ENCODE measurements at regions not wholly inside any gene's neighbourhood (a gene's known extent, or its start where the extent isn't known, plus 50 kb on each side); places are given as distances from the start of the nearest gene placed in this dataset.

- Histone ChIP-seq H3K27me3 (ENCODE audit: control insufficient read depth, insufficient read depth) (no peaks in the 10 kb centered on the region), H3K9me3 (ENCODE audit: control insufficient read depth, low read length) (no peaks in the 10 kb centered on the region), H3K4me1 (ENCODE audit: control insufficient read depth, insufficient read depth, low read length) (no peaks in the 10 kb centered on the region), H3K4me3 (ENCODE audit: low read length) (no peak overlapping the region), H3K27ac (ENCODE audit: low read length) (no peak overlapping the region)
- intact Hi-C loops (cut with DNase I): no loop called here
- no peak for ATAC-seq
- no peak for DNase-seq
- WGBS: 63% methylated on average over 2 of the region's 2 CpGs
Observed at GRCh38 chr10:36265741-36266140, 623.6 kb upstream of the FZD8 start.

GRCh38 chr10:36263871-36264270 lies 621.8 kb upstream of the FZD8 start:
- 79% methylated on average over 3 of the region's 3 CpGs for WGBS
- H3K27me3 ChIP-seq (ENCODE audit: control insufficient read depth, insufficient read depth): no peaks in the 10 kb centered on the region
- H3K4me3 ChIP-seq (ENCODE audit: low read length): no peak overlapping the region
- no peaks in the 10 kb centered on the region for H3K4me1 ChIP-seq (ENCODE audit: control insufficient read depth, insufficient read depth, low read length)
- ATAC-seq: no peak
- no peak for DNase-seq
- H3K9me3 ChIP-seq (ENCODE audit: control insufficient read depth, low read length): no peaks in the 10 kb centered on the region
- H3K27ac ChIP-seq (ENCODE audit: low read length): no peak overlapping the region
- intact Hi-C loops (cut with DNase I): no loop called here

- no peak overlapping the region for H3K27ac ChIP-seq (ENCODE audit: low read length)
- no peaks in the 10 kb centered on the region for H3K27me3 ChIP-seq (ENCODE audit: control insufficient read depth, insufficient read depth)
- H3K4me1 ChIP-seq (ENCODE audit: control insufficient read depth, insufficient read depth, low read length): no peaks in the 10 kb centered on the region
- H3K9me3 ChIP-seq (ENCODE audit: control insufficient read depth, low read length): no peaks in the 10 kb centered on the region
- DNase-seq (no peak), ATAC-seq (peak; percentile 42 to 43)
- no peak overlapping the region for H3K4me3 ChIP-seq (ENCODE audit: low read length)
- intact Hi-C loops (cut with DNase I): no loop called here
- WGBS: 60% methylated on average over 2 of the region's 2 CpGs
Observed at GRCh38 chr10:36256948-36257356, 614.9 kb upstream of the FZD8 start.

- no peak overlapping the region for H3K27ac ChIP-seq (ENCODE audit: low read length)
- DNase-seq (no peak), ATAC-seq (peak; percentile 37 to 52)
- H3K4me1 ChIP-seq (ENCODE audit: control insufficient read depth, insufficient read depth, low read length): no peaks in the 10 kb centered on the region
- H3K4me3 ChIP-seq (ENCODE audit: low read length): no peak overlapping the region
- H3K27me3 ChIP-seq (ENCODE audit: control insufficient read depth, insufficient read depth): no peaks in the 10 kb centered on the region
- intact Hi-C loops (cut with DNase I): no loop called here
- WGBS: 46% methylated on average over 2 of the region's 2 CpGs
- H3K9me3 ChIP-seq (ENCODE audit: control insufficient read depth, low read length): no peaks in the 10 kb centered on the region
Observed at GRCh38 chr10:36256166-36256565, 614.1 kb upstream of the FZD8 start.

- Histone ChIP-seq H3K27ac (ENCODE audit: low read length) (no peak overlapping the region), H3K4me3 (ENCODE audit: low read length) (no peak overlapping the region), H3K9me3 (ENCODE audit: control insufficient read depth, low read length) (no peaks in the 10 kb centered on the region), H3K27me3 (ENCODE audit: control insufficient read depth, insufficient read depth) (no peaks in the 10 kb centered on the region), H3K4me1 (ENCODE audit: control insufficient read depth, insufficient read depth, low read length) (no peaks in the 10 kb centered on the region)
- intact Hi-C loops (cut with DNase I): no loop called here
- WGBS: 30% methylated on average over 3 of the region's 3 CpGs
- peak; percentile 71 to 91 (median 75) for DNase-seq
- ATAC-seq: peak in 1 of 2 donors; percentile 59
Observed at GRCh38 chr10:36254199-36254598, 612.1 kb upstream of the FZD8 start.

- H3K27me3 ChIP-seq (ENCODE audit: control insufficient read depth, insufficient read depth): no peaks in the 10 kb centered on the region
- no peaks in the 10 kb centered on the region for H3K9me3 ChIP-seq (ENCODE audit: control insufficient read depth, low read length)
- 91% methylated on average over 3 of the region's 3 CpGs for WGBS
- ATAC-seq (no peak), DNase-seq (no peak)
- H3K4me1 ChIP-seq (ENCODE audit: control insufficient read depth, insufficient read depth, low read length): no peaks in the 10 kb centered on the region
- H3K27ac ChIP-seq (ENCODE audit: low read length): no peak overlapping the region
- intact Hi-C loops (cut with DNase I): no loop called here
- no peak overlapping the region for H3K4me3 ChIP-seq (ENCODE audit: low read length)
Observed at GRCh38 chr10:36253731-36254130, 611.6 kb upstream of the FZD8 start.

- no peak for DNase-seq
- H3K4me1 ChIP-seq (ENCODE audit: control insufficient read depth, insufficient read depth, low read length): no peaks in the 10 kb centered on the region
- H3K9me3 ChIP-seq (ENCODE audit: control insufficient read depth, low read length): no peaks in the 10 kb centered on the region
- no peak overlapping the region for H3K4me3 ChIP-seq (ENCODE audit: low read length)
- 67% methylated on average over 4 of the region's 4 CpGs for WGBS
- intact Hi-C loops (cut with DNase I): no loop called here
- no peak overlapping the region for H3K27ac ChIP-seq (ENCODE audit: low read length)
- no peak for ATAC-seq
- no peaks in the 10 kb centered on the region for H3K27me3 ChIP-seq (ENCODE audit: control insufficient read depth, insufficient read depth)
Observed at GRCh38 chr10:36251068-36251467, 609.0 kb upstream of the FZD8 start.

- no peaks in the 10 kb centered on the region for H3K4me1 ChIP-seq (ENCODE audit: control insufficient read depth, insufficient read depth, low read length)
- no peak overlapping the region for H3K4me3 ChIP-seq (ENCODE audit: low read length)
- intact Hi-C loops (cut with DNase I): no loop called here
- DNase-seq: no peak
- H3K27ac ChIP-seq (ENCODE audit: low read length): no peak overlapping the region
- no peaks in the 10 kb centered on the region for H3K27me3 ChIP-seq (ENCODE audit: control insufficient read depth, insufficient read depth)
- WGBS: 85% methylated on average over 5 of the region's 5 CpGs
- ATAC-seq: no peak
- no peaks in the 10 kb centered on the region for H3K9me3 ChIP-seq (ENCODE audit: control insufficient read depth, low read length)
Observed at GRCh38 chr10:36248304-36248981, 606.3 kb upstream of the FZD8 start.

- no peaks in the 10 kb centered on the region for H3K27me3 ChIP-seq (ENCODE audit: control insufficient read depth, insufficient read depth)
- DNase-seq (no peak), ATAC-seq (no peak)
- 82% methylated on average over 2 of the region's 2 CpGs for WGBS
- intact Hi-C loops (cut with DNase I): no loop called here
- H3K4me1 ChIP-seq (ENCODE audit: control insufficient read depth, insufficient read depth, low read length): no peaks in the 10 kb centered on the region
- no peak overlapping the region for H3K4me3 ChIP-seq (ENCODE audit: low read length)
- no peak overlapping the region for H3K27ac ChIP-seq (ENCODE audit: low read length)
- no peaks in the 10 kb centered on the region for H3K9me3 ChIP-seq (ENCODE audit: control insufficient read depth, low read length)
Observed at GRCh38 chr10:36247478-36247877, 605.4 kb upstream of the FZD8 start.

GRCh38 chr10:36236931-36237330 lies 594.8 kb upstream of the FZD8 start:
- Histone ChIP-seq H3K9me3 (ENCODE audit: control insufficient read depth, low read length) (no peaks in the 10 kb centered on the region), H3K27ac (ENCODE audit: low read length) (no peak overlapping the region), H3K4me3 (ENCODE audit: low read length) (no peak overlapping the region), H3K4me1 (ENCODE audit: control insufficient read depth, insufficient read depth, low read length) (no peaks in the 10 kb centered on the region), H3K27me3 (ENCODE audit: control insufficient read depth, insufficient read depth) (no peaks in the 10 kb centered on the region)
- intact Hi-C loops (cut with DNase I): no loop called here
- ATAC-seq (no peak), DNase-seq (no peak)
- WGBS: 89% methylated on average over 2 of the region's 2 CpGs

GRCh38 chr10:36236341-36236740 lies 594.2 kb upstream of the FZD8 start:
- Histone ChIP-seq H3K27ac (ENCODE audit: low read length) (no peak overlapping the region), H3K4me3 (ENCODE audit: low read length) (no peak overlapping the region), H3K4me1 (ENCODE audit: control insufficient read depth, insufficient read depth, low read length) (no peaks in the 10 kb centered on the region), H3K27me3 (ENCODE audit: control insufficient read depth, insufficient read depth) (no peaks in the 10 kb centered on the region), H3K9me3 (ENCODE audit: control insufficient read depth, low read length) (no peaks in the 10 kb centered on the region)
- WGBS: 54% methylated on average over 1 of the region's 1 CpG
- ATAC-seq (no peak), DNase-seq (no peak)
- intact Hi-C loops (cut with DNase I): no loop called here

- Histone ChIP-seq H3K27ac (ENCODE audit: low read length) (no peak overlapping the region), H3K4me1 (ENCODE audit: control insufficient read depth, insufficient read depth, low read length) (no peaks in the 10 kb centered on the region), H3K4me3 (ENCODE audit: low read length) (no peak overlapping the region), H3K27me3 (ENCODE audit: control insufficient read depth, insufficient read depth) (no peaks in the 10 kb centered on the region), H3K9me3 (ENCODE audit: control insufficient read depth, low read length) (no peaks in the 10 kb centered on the region)
- intact Hi-C loops (cut with DNase I): no loop called here
- DNase-seq (no peak), ATAC-seq (no peak)
- 72% methylated on average over 3 of the region's 3 CpGs for WGBS
Observed at GRCh38 chr10:36232935-36233334, 590.8 kb upstream of the FZD8 start.
